GM23248 (cell line): ENCODE measurements at regions not wholly inside any gene's neighbourhood (a gene's known extent, or its start where the extent isn't known, plus 50 kb on each side); places are given as distances from the start of the nearest gene placed in this dataset.

ENCODE experiments used
- DNase-seq: peaks from one replicate; pipeline ENCODE4 v3.0.0-alpha.2; 2015
- H2AFZ ChIP-seq: fragments of 200-600 bp; sonication (generic); 2 replicates; pipeline ENCODE4 v1.6.1; 2016; ENCODE audit warnings: antibody characterized with exemption
- H3F3A ChIP-seq: fragments of 200-600 bp; sonication (generic); 2 replicates; pipeline ENCODE4 v1.6.1; 2016; ENCODE audit warnings: mild to moderate bottlenecking, antibody characterized with exemption, mixed run types; ENCODE audit not compliant: insufficient read depth
- H3K27ac ChIP-seq: fragments of 200-600 bp; sonication (generic); 2 replicates; pipeline ENCODE4 v1.5.1; 2016; ENCODE audit warnings: mild to moderate bottlenecking
- H3K27me3 ChIP-seq: fragments of 200-600 bp; sonication (generic); replicated peaks from 2 replicates; pipeline ENCODE4 v1.6.1; 2016; ENCODE audit warnings: mild to moderate bottlenecking; ENCODE audit not compliant: insufficient read depth
- H3K36me3 ChIP-seq: fragments of 200-600 bp; sonication (generic); 2 replicates; pipeline ENCODE4 v1.6.1; 2016; ENCODE audit warnings: low read depth, mild to moderate bottlenecking
- H3K4me1 ChIP-seq: fragments of 200-600 bp; sonication (generic); 2 replicates; pipeline ENCODE4 v1.6.1; 2016; ENCODE audit warnings: mild to moderate bottlenecking; ENCODE audit not compliant: insufficient read depth
- H3K4me2 ChIP-seq: fragments of 200-600 bp; sonication (generic); one replicate; pipeline ENCODE4 v1.6.1; 2016; ENCODE audit warnings: mild to moderate bottlenecking; ENCODE audit not compliant: unreplicated experiment
- H3K4me3 ChIP-seq: fragments of 200-600 bp; sonication (generic); 2 replicates; pipeline ENCODE4 v1.5.1; 2016; ENCODE audit warnings: mild to moderate bottlenecking
- H3K79me2 ChIP-seq: fragments of 200-600 bp; sonication (generic); 2 replicates; pipeline ENCODE4 v1.6.1; 2016; ENCODE audit warnings: mild to moderate bottlenecking; ENCODE audit not compliant: insufficient read depth
- H3K9ac ChIP-seq: fragments of 200-600 bp; sonication (generic); 2 replicates; pipeline ENCODE4 v1.6.1; 2016; ENCODE audit warnings: mild to moderate bottlenecking
- H3K9me2 ChIP-seq: fragments of 200-600 bp; sonication (generic); 2 replicates; pipeline ENCODE4 v1.6.1; 2016; ENCODE audit warnings: mixed run types, mild to moderate bottlenecking, moderate library complexity; ENCODE audit not compliant: insufficient read depth
- H3K9me3 ChIP-seq: fragments of 200-600 bp; sonication (generic); one replicate; pipeline ENCODE4 v1.6.1; 2017; ENCODE audit warnings: low read depth
- H4K20me1 ChIP-seq: fragments of 200-600 bp; sonication (generic); 2 replicates; pipeline ENCODE4 v1.6.0; 2016; ENCODE audit not compliant: insufficient read depth
- EZH2 ChIP-seq: fragments of 200-600 bp; sonication (generic); IDR thresholded peaks from 2 replicates; pipeline ENCODE4 v1.6.1; 2018; ENCODE audit warnings: antibody characterized with exemption, mild to moderate bottlenecking; ENCODE audit not compliant: insufficient read depth, poor library complexity, severe bottlenecking
- EZH2phosphoT487 ChIP-seq: fragments of 200-600 bp; sonication (generic); IDR thresholded peaks from 2 replicates; pipeline ENCODE4 v1.6.1; 2018; ENCODE audit warnings: antibody characterized with exemption, moderate library complexity, mild to moderate bottlenecking, low read depth; ENCODE audit not compliant: insufficient read depth
- WGBS, 2 experiments: methylation state at CpG; one replicate each; pipeline ENCODE4 v1.1.6; 2015 to 2017; ENCODE audit warnings: low lambda C conversion rate in 2 of 2, low coverage in 1 of 2; ENCODE audit errors: missing lambda C conversion rate in 2 of 2; 5-methylcytosine and 5-hydroxymethylcytosine counted together
- in situ Hi-C: fragments of 300-500 bp; cut with MboI; formaldehyde crosslinking; loops from 2 replicates; pipeline ENCODE4 v1.15.0; 2020

DNA sequence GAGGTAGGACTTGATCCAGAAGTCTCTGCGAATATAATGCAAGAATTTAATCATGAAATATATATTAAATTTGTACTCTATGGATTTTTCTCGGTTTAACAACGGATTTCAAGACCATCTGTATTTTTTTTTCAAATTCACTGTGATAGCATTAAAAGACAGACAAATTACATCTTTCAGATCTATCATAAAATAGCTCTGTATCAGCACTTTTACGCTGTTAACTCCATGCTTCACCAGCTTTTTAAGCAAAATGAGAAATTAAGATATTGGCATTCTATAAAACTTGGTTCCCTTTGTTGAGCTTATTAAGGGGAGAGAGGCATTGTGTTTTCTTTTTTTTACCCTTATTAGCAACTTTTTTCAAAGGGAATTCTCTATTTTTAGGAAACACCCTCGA lies 1377.6 kb upstream of the NXPH2 start:
- WGBS, 2 experiments, result 18 to 21% methylated on average over 5 of the region's 5 CpGs
- Histone ChIP-seq H3F3A (no peaks in the 10 kb centered on the region), H3K27me3 (no peaks in the 10 kb centered on the region), H2AFZ (no peak overlapping the region), H3K4me2 (no peak overlapping the region), H3K4me3 (no peak overlapping the region), H3K4me1 (no peaks in the 10 kb centered on the region), H3K9ac (no peak overlapping the region), H3K36me3 (no peaks in the 10 kb centered on the region), H3K79me2 (no peaks in the 10 kb centered on the region), H3K9me2 (no peaks in the 10 kb centered on the region), H3K9me3 (no peaks in the 10 kb centered on the region), H4K20me1 (no peaks in the 10 kb centered on the region), H3K27ac (no peak overlapping the region)
- in situ Hi-C loops, result no loop called here
- DNase-seq, result no peak
- no peak for TF ChIP-seq EZH2phosphoT487
- TF ChIP-seq EZH2, result no peak

- H3K79me2 ChIP-seq, result no peaks in the 10 kb centered on the region
- TF ChIP-seq EZH2 (no peak), EZH2phosphoT487 (no peak)
- no peaks in the 10 kb centered on the region for H3K36me3 ChIP-seq
- H3K9me2 ChIP-seq, result no peaks in the 10 kb centered on the region
- H4K20me1 ChIP-seq, result no peaks in the 10 kb centered on the region
- no peak overlapping the region for H3K27ac ChIP-seq
- H2AFZ ChIP-seq, result no peak overlapping the region
- H3K27me3 ChIP-seq, result no peaks in the 10 kb centered on the region
- H3K4me1 ChIP-seq, result no peaks in the 10 kb centered on the region
- 24 to 37% methylated on average over 2 of the region's 2 CpGs for WGBS, 2 experiments
- in situ Hi-C loops, result no loop called here
- no peaks in the 10 kb centered on the region for H3K9me3 ChIP-seq
- no peak overlapping the region for H3K4me2 ChIP-seq
- no peak overlapping the region for H3K9ac ChIP-seq
- H3F3A ChIP-seq, result no peaks in the 10 kb centered on the region
- no peak overlapping the region for H3K4me3 ChIP-seq
- no peak for DNase-seq
Observed at GRCh38 chr2:140154706-140155105, 1374.5 kb upstream of the NXPH2 start.

GRCh38 chr2:140154271-140154670 lies 1374.1 kb upstream of the NXPH2 start:
- Histone ChIP-seq H3F3A (no peaks in the 10 kb centered on the region), H3K9ac (no peak overlapping the region), H3K4me1 (no peaks in the 10 kb centered on the region), H3K9me2 (no peaks in the 10 kb centered on the region), H3K36me3 (no peaks in the 10 kb centered on the region), H3K27me3 (no peaks in the 10 kb centered on the region), H3K79me2 (no peaks in the 10 kb centered on the region), H3K9me3 (no peaks in the 10 kb centered on the region), H3K4me3 (no peak overlapping the region), H2AFZ (no peak overlapping the region), H4K20me1 (no peaks in the 10 kb centered on the region), H3K4me2 (no peak overlapping the region), H3K27ac (no peak overlapping the region)
- no peak for DNase-seq
- TF ChIP-seq EZH2phosphoT487 (no peak), EZH2 (no peak)
- in situ Hi-C loops, result no loop called here
- 29 to 38% methylated on average over 5 of the region's 5 CpGs for WGBS, 2 experiments

- no peak for DNase-seq
- H3K4me1 ChIP-seq, result no peaks in the 10 kb centered on the region
- in situ Hi-C loops, result no loop called here
- H3K4me2 ChIP-seq, result no peak overlapping the region
- H3K27me3 ChIP-seq, result no peaks in the 10 kb centered on the region
- WGBS, 2 experiments, result 26 to 45% methylated on average over 2 of the region's 2 CpGs
- H3K27ac ChIP-seq, result no peak overlapping the region
- H3K79me2 ChIP-seq, result no peaks in the 10 kb centered on the region
- no peak overlapping the region for H3K9ac ChIP-seq
- TF ChIP-seq EZH2phosphoT487, result no peak
- TF ChIP-seq EZH2, result no peak
- H4K20me1 ChIP-seq, result no peaks in the 10 kb centered on the region
- H3F3A ChIP-seq, result no peaks in the 10 kb centered on the region
- no peak overlapping the region for H3K4me3 ChIP-seq
- H3K9me3 ChIP-seq, result no peaks in the 10 kb centered on the region
- H3K36me3 ChIP-seq, result no peaks in the 10 kb centered on the region
- no peaks in the 10 kb centered on the region for H3K9me2 ChIP-seq
- no peak overlapping the region for H2AFZ ChIP-seq
Observed at GRCh38 chr2:140144611-140145010, 1364.4 kb upstream of the NXPH2 start.

DNA sequence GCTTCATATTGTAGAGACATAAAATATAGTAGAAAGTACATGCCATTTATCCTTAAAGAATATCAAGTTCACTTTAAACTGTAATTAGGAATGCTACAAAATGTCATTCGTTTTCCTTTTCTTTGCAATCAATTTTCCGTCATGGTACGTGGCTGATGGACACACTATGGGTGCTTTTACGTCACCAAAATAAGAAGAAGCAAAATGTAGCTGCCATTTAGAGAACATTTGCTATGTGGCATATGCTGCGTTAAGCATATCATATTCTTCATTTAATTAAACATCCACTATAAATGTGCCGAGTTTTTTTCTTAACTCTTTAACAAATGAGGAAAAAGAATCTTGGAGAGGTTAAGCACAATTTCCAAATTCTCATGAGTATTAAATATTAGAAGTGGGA lies 1358.5 kb upstream of the NXPH2 start:
- DNase-seq, result no peak
- H3K4me3 ChIP-seq, result no peak overlapping the region
- H3F3A ChIP-seq, result no peaks in the 10 kb centered on the region
- WGBS, 2 experiments, result 44 to 54% methylated on average over 6 of the region's 6 CpGs
- no peak overlapping the region for H3K4me2 ChIP-seq
- no peaks in the 10 kb centered on the region for H4K20me1 ChIP-seq
- H2AFZ ChIP-seq, result no peak overlapping the region
- H3K9me3 ChIP-seq, result no peaks in the 10 kb centered on the region
- H3K4me1 ChIP-seq, result no peaks in the 10 kb centered on the region
- no peak overlapping the region for H3K9ac ChIP-seq
- H3K9me2 ChIP-seq, result no peaks in the 10 kb centered on the region
- in situ Hi-C loops, result no loop called here
- no peak for TF ChIP-seq EZH2phosphoT487
- TF ChIP-seq EZH2, result no peak
- no peaks in the 10 kb centered on the region for H3K27me3 ChIP-seq
- no peaks in the 10 kb centered on the region for H3K79me2 ChIP-seq
- H3K27ac ChIP-seq, result no peak overlapping the region
- H3K36me3 ChIP-seq, result no peaks in the 10 kb centered on the region
